ENCODE measurements at regions not wholly inside any gene's neighbourhood (a gene's known extent, or its start where the extent isn't known, plus 50 kb on each side); places are given as distances from the start of the nearest gene placed in this dataset.

GRCh38 chr9:135227641-135228251 is 140.3 kb downstream of the OLFM1 start:
- Histone ChIP-seq H3K79me2 (ENCODE audit: control insufficient read depth, insufficient read depth, low read length) (no peaks in the 10 kb centered on the region), H4K20me1 (ENCODE audit: control insufficient read depth, extremely low read depth, insufficient read depth, low read length) (no peaks in the 10 kb centered on the region), H3K4me3 (replicated peaks in 1 of 4; ENCODE audit: control extremely low read depth in 1 of 4, insufficient read depth in 1 of 4, low read depth in 3 of 4, low read length in 4 of 4) (no peak overlapping the region), H3K27me3 (ENCODE audit: control insufficient read depth, insufficient read depth, low read length) (no peaks in the 10 kb centered on the region), H3K9me3 (ENCODE audit: control insufficient read depth, insufficient read depth, low read depth, low read length) (peaks cover 11% of the 10 kb centered on the region), H3K4me1 (ENCODE audit: control insufficient read depth, extremely low read depth, insufficient read depth, low read length) (no peaks in the 10 kb centered on the region), H3K9ac (ENCODE audit: insufficient read depth, low read length) (no peak overlapping the region), H3K27ac (ENCODE audit: insufficient read depth, low read length) (no peak overlapping the region), H3K36me3 (ENCODE audit: control insufficient read depth, insufficient read depth, low read length) (no peaks in the 10 kb centered on the region), H2AFZ (ENCODE audit: low read length) (no peak overlapping the region), H3K4me2 (ENCODE audit: extremely low read depth, insufficient read depth, low read length) (no peak overlapping the region)
- no peak for TF ChIP-seq EZH2 (IDR thresholded peaks at IDR 0.05; ENCODE audit: low read length, missing control alignments)
- no peak for TF ChIP-seq CTCF (conservative IDR thresholded peaks at IDR 0.05 in 1 of 2, IDR thresholded peaks at IDR 0.05 in 1 of 2; ENCODE audit: low read depth in 1 of 2, low read length in 2 of 2)
- no peak for DNase-seq (ENCODE audit: low read depth in 2 of 2)

GRCh38 chr9:135228345-135228982 is 141.0 kb downstream of the OLFM1 start:
- Histone ChIP-seq H3K4me1 (ENCODE audit: control insufficient read depth, extremely low read depth, insufficient read depth, low read length) (no peaks in the 10 kb centered on the region), H3K4me2 (ENCODE audit: extremely low read depth, insufficient read depth, low read length) (no peak overlapping the region), H3K27ac (ENCODE audit: insufficient read depth, low read length) (no peak overlapping the region), H3K36me3 (ENCODE audit: control insufficient read depth, insufficient read depth, low read length) (no peaks in the 10 kb centered on the region), H4K20me1 (ENCODE audit: control insufficient read depth, extremely low read depth, insufficient read depth, low read length) (no peaks in the 10 kb centered on the region), H3K9me3 (ENCODE audit: control insufficient read depth, insufficient read depth, low read depth, low read length) (peaks cover 11% of the 10 kb centered on the region), H3K79me2 (ENCODE audit: control insufficient read depth, insufficient read depth, low read length) (no peaks in the 10 kb centered on the region), H3K9ac (ENCODE audit: insufficient read depth, low read length) (no peak overlapping the region), H3K27me3 (ENCODE audit: control insufficient read depth, insufficient read depth, low read length) (no peaks in the 10 kb centered on the region), H2AFZ (ENCODE audit: low read length) (no peak overlapping the region), H3K4me3 (replicated peaks in 1 of 4; ENCODE audit: control extremely low read depth in 1 of 4, insufficient read depth in 1 of 4, low read depth in 3 of 4, low read length in 4 of 4) (no peak overlapping the region)
- DNase-seq (ENCODE audit: low read depth in 2 of 2), result no peak
- TF ChIP-seq EZH2 (IDR thresholded peaks at IDR 0.05; ENCODE audit: low read length, missing control alignments), result no peak
- TF ChIP-seq CTCF (conservative IDR thresholded peaks at IDR 0.05 in 1 of 2, IDR thresholded peaks at IDR 0.05 in 1 of 2; ENCODE audit: low read depth in 1 of 2, low read length in 2 of 2), result no peak

- TF ChIP-seq CTCF (conservative IDR thresholded peaks at IDR 0.05 in 1 of 2, IDR thresholded peaks at IDR 0.05 in 1 of 2; ENCODE audit: low read depth in 1 of 2, low read length in 2 of 2) (no peak), EZH2 (IDR thresholded peaks at IDR 0.05; ENCODE audit: low read length, missing control alignments) (no peak)
- no peaks in the 10 kb centered on the region for H4K20me1 ChIP-seq (ENCODE audit: control insufficient read depth, extremely low read depth, insufficient read depth, low read length)
- no peaks in the 10 kb centered on the region for H3K79me2 ChIP-seq (ENCODE audit: control insufficient read depth, insufficient read depth, low read length)
- no peaks in the 10 kb centered on the region for H3K27me3 ChIP-seq (ENCODE audit: control insufficient read depth, insufficient read depth, low read length)
- no peak overlapping the region for H3K4me3 ChIP-seq (replicated peaks in 1 of 4; ENCODE audit: control extremely low read depth in 1 of 4, insufficient read depth in 1 of 4, low read depth in 3 of 4, low read length in 4 of 4)
- H3K4me2 ChIP-seq (ENCODE audit: extremely low read depth, insufficient read depth, low read length), result no peak overlapping the region
- no peak overlapping the region for H2AFZ ChIP-seq (ENCODE audit: low read length)
- H3K36me3 ChIP-seq (ENCODE audit: control insufficient read depth, insufficient read depth, low read length), result no peaks in the 10 kb centered on the region
- H3K27ac ChIP-seq (ENCODE audit: insufficient read depth, low read length), result no peak overlapping the region
- DNase-seq (ENCODE audit: low read depth in 2 of 2), result no peak
- H3K9me3 ChIP-seq (ENCODE audit: control insufficient read depth, insufficient read depth, low read depth, low read length), result peaks cover 11% of the 10 kb centered on the region
- no peaks in the 10 kb centered on the region for H3K4me1 ChIP-seq (ENCODE audit: control insufficient read depth, extremely low read depth, insufficient read depth, low read length)
- no peak overlapping the region for H3K9ac ChIP-seq (ENCODE audit: insufficient read depth, low read length)
Measured at GRCh38 chr9:135228983-135229625, 141.6 kb downstream of the OLFM1 start.
